Kidney epithelial cell (primary cell): ENCODE measurements at regions not wholly inside any gene's neighbourhood (a gene's known extent, or its start where the extent isn't known, plus 50 kb on each side); places are given as distances from the start of the nearest gene placed in this dataset.

Experiments used
- DNase-seq: peaks from one replicate; pipeline ENCODE4 v3.0.0-alpha.2; 2010; ENCODE audit warnings: low read depth
- H3K27me3 ChIP-seq: 2 replicates; pipeline ENCODE4 v1.6.0; 2011; ENCODE audit warnings: low read length; ENCODE audit not compliant: control insufficient read depth, insufficient read depth
- H3K36me3 ChIP-seq: 2 replicates; pipeline ENCODE4 v1.5.1; 2011; ENCODE audit warnings: low read length; ENCODE audit not compliant: control insufficient read depth, insufficient read depth
- H3K4me3 ChIP-seq: 2 replicates; pipeline ENCODE4 v1.5.1; 2011; ENCODE audit warnings: low read depth, mild to moderate bottlenecking, control low read depth, low read length
- TF ChIP-seq, protein P1 (sequence below): IDR thresholded peaks from 2 replicates; pipeline ENCODE4 v1.5.1; 2011; ENCODE audit warnings: mild to moderate bottlenecking, moderate library complexity, low read length, control low read depth, inconsistent platforms; ENCODE audit not compliant: insufficient read depth, poor library complexity, severe bottlenecking

DNA sequence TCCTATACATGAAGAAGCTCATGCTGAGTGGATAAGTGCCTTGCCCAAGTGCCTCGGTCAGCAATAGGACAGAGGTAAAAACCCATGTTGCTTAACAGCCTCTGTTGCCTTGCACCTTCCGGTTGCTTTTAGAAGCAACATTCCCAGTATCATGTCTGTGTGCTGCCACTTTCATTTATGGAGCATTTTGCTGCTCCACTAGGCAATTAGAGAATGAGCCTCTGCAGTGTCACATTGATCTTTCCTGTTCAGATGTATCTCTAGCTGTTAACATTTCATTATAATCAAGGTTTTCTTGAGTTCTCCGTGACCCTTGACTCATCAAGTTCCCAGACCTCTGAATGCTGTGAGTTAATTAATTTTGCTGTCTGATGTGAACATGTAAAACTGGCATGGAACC, 134.5 kb upstream of the EPB41L3 start:
- no peaks in the 10 kb centered on the region for H3K27me3 ChIP-seq
- no peak overlapping the region for H3K4me3 ChIP-seq
- no peak for DNase-seq
- TF ChIP-seq, protein P1, sequence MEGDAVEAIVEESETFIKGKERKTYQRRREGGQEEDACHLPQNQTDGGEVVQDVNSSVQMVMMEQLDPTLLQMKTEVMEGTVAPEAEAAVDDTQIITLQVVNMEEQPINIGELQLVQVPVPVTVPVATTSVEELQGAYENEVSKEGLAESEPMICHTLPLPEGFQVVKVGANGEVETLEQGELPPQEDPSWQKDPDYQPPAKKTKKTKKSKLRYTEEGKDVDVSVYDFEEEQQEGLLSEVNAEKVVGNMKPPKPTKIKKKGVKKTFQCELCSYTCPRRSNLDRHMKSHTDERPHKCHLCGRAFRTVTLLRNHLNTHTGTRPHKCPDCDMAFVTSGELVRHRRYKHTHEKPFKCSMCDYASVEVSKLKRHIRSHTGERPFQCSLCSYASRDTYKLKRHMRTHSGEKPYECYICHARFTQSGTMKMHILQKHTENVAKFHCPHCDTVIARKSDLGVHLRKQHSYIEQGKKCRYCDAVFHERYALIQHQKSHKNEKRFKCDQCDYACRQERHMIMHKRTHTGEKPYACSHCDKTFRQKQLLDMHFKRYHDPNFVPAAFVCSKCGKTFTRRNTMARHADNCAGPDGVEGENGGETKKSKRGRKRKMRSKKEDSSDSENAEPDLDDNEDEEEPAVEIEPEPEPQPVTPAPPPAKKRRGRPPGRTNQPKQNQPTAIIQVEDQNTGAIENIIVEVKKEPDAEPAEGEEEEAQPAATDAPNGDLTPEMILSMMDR: no peak
- no peaks in the 10 kb centered on the region for H3K36me3 ChIP-seq

DNA sequence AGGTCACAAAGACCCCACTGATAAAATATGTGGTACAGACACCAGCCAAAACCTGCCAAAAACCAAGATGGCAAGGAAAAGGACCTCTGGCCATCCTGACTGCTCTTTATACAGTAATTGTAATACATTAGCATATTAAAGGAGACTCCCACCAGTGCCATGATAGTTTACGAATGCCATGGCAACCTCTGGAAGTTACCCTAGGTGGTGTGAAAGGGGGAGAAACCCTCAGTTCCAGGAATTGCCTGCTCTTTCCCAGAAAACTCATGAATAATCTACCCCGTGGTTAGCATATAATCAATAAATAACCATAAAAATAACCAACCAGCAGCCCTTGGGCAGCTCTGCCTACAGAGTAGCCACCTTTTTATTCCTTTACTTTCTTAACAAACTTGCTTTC, 129.8 kb upstream of the EPB41L3 start:
- Histone ChIP-seq H3K27me3 (no peaks in the 10 kb centered on the region), H3K4me3 (no peak overlapping the region), H3K36me3 (no peaks in the 10 kb centered on the region)
- DNase-seq: no peak
- TF ChIP-seq, protein P1: no peak

DNA sequence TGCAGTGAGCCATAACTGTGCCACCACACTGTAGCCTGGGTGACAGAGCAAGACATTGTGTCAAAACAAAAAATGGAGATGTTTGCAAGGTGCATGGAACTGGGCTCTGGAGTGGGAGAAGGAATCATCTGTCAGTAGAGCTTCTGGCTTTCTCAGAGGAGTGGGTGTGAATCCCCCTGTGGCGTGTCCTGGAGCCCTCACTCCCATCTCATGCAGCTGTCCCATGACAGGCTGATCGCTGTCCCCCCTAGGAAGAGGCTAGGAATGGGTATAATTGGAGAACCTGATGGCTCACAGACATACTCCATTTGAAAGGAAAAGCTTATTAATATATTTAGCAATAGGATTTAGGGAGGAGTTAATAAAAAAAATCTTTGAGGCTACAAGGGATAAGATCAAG, 125.8 kb upstream of the EPB41L3 start:
- Histone ChIP-seq H3K36me3 (no peaks in the 10 kb centered on the region), H3K27me3 (no peaks in the 10 kb centered on the region), H3K4me3 (no peak overlapping the region)
- DNase-seq: no peak
- TF ChIP-seq, protein P1: no peak

DNA sequence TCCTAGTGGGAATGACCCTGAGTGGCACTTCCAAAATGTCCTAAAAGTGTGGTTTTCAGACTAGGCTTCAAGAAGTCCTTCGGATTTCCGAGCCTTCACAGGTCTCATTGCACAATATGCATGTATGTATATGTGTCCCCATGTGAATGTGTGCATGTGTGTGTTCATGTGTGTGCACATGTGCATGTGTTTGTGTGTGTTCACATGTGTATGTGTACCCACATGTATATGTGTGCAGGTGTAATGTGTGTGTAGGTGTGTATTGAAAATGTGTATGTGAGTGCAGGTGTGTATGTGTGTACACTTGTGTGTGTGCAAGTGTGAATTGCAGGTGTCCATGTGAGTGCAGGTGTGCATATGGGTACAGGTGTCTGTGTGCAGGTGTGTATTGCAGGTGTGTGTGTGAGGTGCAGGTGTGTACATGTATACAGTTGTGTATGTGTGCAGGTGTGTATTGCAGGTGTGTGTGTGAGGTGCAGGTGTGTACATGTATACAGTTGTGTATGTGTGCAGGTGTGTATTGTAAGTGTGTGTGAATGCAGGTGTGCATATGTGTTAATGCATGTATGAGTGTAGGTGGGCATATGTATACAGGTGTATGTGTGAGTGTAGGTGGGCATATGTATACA, 124.4 kb upstream of the EPB41L3 start:
- DNase-seq: no peak
- Histone ChIP-seq H3K36me3 (no peaks in the 10 kb centered on the region), H3K4me3 (no peak overlapping the region), H3K27me3 (no peaks in the 10 kb centered on the region)
- TF ChIP-seq, protein P1: no peak

DNA sequence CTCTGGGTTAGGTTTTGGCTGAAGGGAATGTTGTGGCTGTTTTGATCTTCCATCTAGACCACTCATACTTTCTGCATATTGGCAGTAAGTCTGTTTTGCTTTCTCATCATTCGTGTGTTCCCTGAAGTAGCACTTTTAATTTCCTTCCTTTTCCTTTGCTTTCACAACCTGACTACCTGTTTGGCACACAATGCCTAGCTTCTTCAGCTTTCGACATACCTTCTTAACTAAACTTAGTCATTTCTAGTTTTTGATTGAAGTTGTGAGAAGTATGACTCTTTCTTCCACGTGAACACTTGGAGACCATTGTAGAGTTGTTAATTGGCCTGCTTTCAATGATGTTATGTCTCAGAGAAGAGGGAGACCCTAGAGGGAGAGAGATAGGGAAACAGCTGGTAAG, 123.6 kb upstream of the EPB41L3 start:
- H3K4me3 ChIP-seq: no peak overlapping the region
- TF ChIP-seq, protein P1: no peak
- no peaks in the 10 kb centered on the region for H3K27me3 ChIP-seq
- no peak for DNase-seq
- H3K36me3 ChIP-seq: no peaks in the 10 kb centered on the region

DNA sequence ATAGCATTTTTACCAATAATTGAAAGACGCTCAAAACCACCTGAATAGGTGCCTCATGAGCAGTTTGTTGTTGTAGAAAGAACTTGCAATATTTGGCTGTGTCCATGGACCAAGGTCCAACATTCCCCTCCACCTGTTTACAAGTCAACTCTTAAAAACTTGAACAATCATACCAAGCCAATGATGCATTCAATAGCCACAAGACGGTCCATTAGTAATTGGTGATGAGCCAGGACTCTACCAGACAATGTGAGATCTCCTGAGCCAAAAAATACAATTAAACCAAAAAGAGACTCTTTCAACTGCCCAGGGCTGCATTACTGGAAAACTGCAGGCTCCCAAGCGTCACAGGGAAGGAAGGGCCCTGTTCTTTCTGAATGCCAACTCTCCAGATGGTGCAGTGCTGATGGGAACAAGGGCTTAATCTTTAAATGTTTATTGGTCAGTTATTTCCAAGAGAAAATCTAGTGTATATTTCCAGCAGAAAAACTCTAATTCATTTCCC, 118.8 kb upstream of the EPB41L3 start:
- Histone ChIP-seq H3K4me3 (no peak overlapping the region), H3K27me3 (no peaks in the 10 kb centered on the region), H3K36me3 (no peaks in the 10 kb centered on the region)
- DNase-seq: no peak
- TF ChIP-seq, protein P1: no peak
